UCSD-AML1 (cell line): ENCODE measurements at regions not wholly inside any gene's neighbourhood (a gene's known extent, or its start where the extent isn't known, plus 50 kb on each side); places are given as distances from the start of the nearest gene placed in this dataset.
"Not testable (repeated sequence)": the region's sequence is repeated elsewhere in the genome, so short reads cannot be mapped to it uniquely, and the experiment has no call there.

Experiments
- DNase-seq: peaks from one replicate; lab custom pipeline; 2025; ENCODE audit not compliant: unreplicated experiment; lab: John Stamatoyannopoulos, UW

GRCh38 chr7:155377071-155377837, 79.6 kb downstream of the INSIG1 start:
- no peak for DNase-seq

GRCh38 chr7:155377838-155378579, 79.9 kb upstream of the EN2 start:
- DNase-seq = no peak

GRCh38 chr7:155378580-155378934, 79.4 kb upstream of the EN2 start:
- no peak for DNase-seq

- no peak for DNase-seq
Measured at GRCh38 chr7:155378959-155379871, 78.7 kb upstream of the EN2 start.

GRCh38 chr7:155380221-155380861, 77.6 kb upstream of the EN2 start:
- peak; percentile 47 for DNase-seq

- DNase-seq = no peak
Measured at GRCh38 chr7:155380976-155381851, 76.7 kb upstream of the EN2 start.

GRCh38 chr7:155381852-155382801, 75.8 kb upstream of the EN2 start:
- DNase-seq = no peak

GRCh38 chr7:155382802-155383171, 75.1 kb upstream of the EN2 start:
- no peak for DNase-seq

GRCh38 chr7:155383756-155384491, 74.0 kb upstream of the EN2 start:
- DNase-seq = no peak

- DNase-seq = no peak
Measured at GRCh38 chr7:155384751-155385150, 73.2 kb upstream of the EN2 start.

GRCh38 chr7:155385182-155385581, 72.7 kb upstream of the EN2 start:
- DNase-seq = not testable (repeated sequence)

GRCh38 chr7:155386608-155387007, 71.3 kb upstream of the EN2 start:
- no peak for DNase-seq

- no peak for DNase-seq
Measured at GRCh38 chr7:155387066-155387620, 70.8 kb upstream of the EN2 start.

GRCh38 chr7:155388561-155388960, 69.4 kb upstream of the EN2 start:
- no peak for DNase-seq

- DNase-seq = no peak
Measured at GRCh38 chr7:155391414-155391813, 66.5 kb upstream of the EN2 start.

GRCh38 chr7:155392726-155393570, 65.0 kb upstream of the EN2 start:
- no peak for DNase-seq

- DNase-seq = no peak
Measured at GRCh38 chr7:155394413-155394812, 63.5 kb upstream of the EN2 start.
